ENCODE measurements at regions not wholly inside any gene's neighbourhood (a gene's known extent, or its start where the extent isn't known, plus 50 kb on each side); places are given as distances from the start of the nearest gene placed in this dataset.

GRCh38 chr21:31560479-31560878 lies 99.0 kb upstream of the SOD1 start:
- no peak for TF ChIP-seq EZH2 (IDR thresholded peaks at IDR 0.05; ENCODE audit: low read depth, low read length, severe bottlenecking)
- no peak for TF ChIP-seq TBP (IDR thresholded peaks at IDR 0.05; ENCODE audit: low read depth, low read length)
- TF ChIP-seq EGR1 (IDR thresholded peaks at IDR 0.05; ENCODE audit: borderline replicate concordance, low read depth, low read length) = no peak
- no peak for TF ChIP-seq YY1 (IDR thresholded peaks at IDR 0.05; ENCODE audit: low read depth, low read length)
- TF ChIP-seq SIN3A (conservative IDR thresholded peaks at IDR 0.05 in 1 of 2, IDR thresholded peaks at IDR 0.05 in 1 of 2; ENCODE audit: low read depth in 1 of 2, low read length in 2 of 2) = no peak
- TF ChIP-seq CHD1 (IDR thresholded peaks at IDR 0.05; ENCODE audit: low read depth, low read length) = no peak
- no peak for TF ChIP-seq NRF1 (IDR thresholded peaks at IDR 0.05; ENCODE audit: low read depth, low read length)
- no peak for TF ChIP-seq POLR2A (IDR thresholded peaks at IDR 0.05; ENCODE audit: control extremely low read depth in 1 of 2, low read depth in 2 of 2, low read length in 2 of 2)
- no peak for TF ChIP-seq RNF2 (IDR thresholded peaks at IDR 0.05; ENCODE audit: borderline replicate concordance, low read depth, low read length, missing control alignments, poor library complexity, severe bottlenecking)
- no peak for TF ChIP-seq SP1 (IDR thresholded peaks at IDR 0.05; ENCODE audit: low read depth, low read length)
